Left renal cortex interstitium (tissue), 4 donors: ENCODE measurements at regions not wholly inside any gene's neighbourhood (a gene's known extent, or its start where the extent isn't known, plus 50 kb on each side); places are given as distances from the start of the nearest gene placed in this dataset.

ENCODE experiments used
- DNase-seq, 4 donors: peaks; one replicate each; pipeline ENCODE4 v3.0.0-alpha.2; 2013; ENCODE audit warnings: low read depth in 4 of 4, low spot score in 2 of 4, missing footprints in 1 of 4

DNA sequence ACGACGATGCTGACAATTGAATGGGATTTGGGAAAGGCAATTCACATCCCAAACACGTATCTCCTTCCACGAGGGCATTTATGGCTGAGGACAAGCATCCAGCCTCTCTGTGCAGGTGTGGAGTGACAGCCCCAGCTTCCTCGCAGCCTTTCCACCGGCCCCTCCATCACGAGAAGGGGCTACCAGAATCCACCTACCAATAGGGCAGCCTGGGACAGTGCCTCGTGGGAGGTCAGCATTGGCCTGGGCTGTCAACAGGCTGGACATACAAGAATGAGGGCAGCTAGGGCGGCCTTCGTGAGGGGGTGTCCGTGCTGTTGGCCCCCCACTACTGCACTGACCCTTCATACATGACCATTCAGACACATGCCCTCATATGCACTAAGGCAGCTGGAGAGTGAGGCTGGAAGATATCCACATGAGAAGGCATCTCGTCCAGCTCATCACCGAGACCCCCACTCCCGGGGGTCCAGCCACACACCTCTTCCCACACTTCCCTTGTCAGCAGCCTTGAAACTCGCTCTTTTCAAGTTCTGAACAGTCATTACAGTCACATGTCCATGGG lies 81.0 kb upstream of the ADRA2C start:
- no peak for DNase-seq

DNA sequence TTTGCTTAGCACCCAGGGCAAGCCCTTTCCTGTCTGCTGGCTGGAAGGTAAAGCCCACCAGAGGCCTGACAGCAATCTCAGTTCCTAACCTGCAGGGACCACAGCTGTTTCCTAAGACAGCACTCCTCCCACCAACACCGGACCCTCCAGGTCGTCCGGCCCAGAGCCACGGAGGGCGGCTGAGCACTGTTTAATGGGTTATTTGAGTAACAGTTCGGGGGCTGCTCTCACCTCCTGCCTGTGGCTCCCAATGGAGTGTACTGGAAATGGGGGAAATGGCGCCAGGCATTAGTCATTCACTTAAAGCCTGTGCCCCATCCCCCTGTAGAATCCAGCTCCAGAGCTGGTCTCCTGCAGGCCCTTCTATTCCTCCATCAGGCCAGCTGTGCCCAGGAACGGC lies 81.6 kb upstream of the ADRA2C start:
- DNase-seq = no peak

DNA sequence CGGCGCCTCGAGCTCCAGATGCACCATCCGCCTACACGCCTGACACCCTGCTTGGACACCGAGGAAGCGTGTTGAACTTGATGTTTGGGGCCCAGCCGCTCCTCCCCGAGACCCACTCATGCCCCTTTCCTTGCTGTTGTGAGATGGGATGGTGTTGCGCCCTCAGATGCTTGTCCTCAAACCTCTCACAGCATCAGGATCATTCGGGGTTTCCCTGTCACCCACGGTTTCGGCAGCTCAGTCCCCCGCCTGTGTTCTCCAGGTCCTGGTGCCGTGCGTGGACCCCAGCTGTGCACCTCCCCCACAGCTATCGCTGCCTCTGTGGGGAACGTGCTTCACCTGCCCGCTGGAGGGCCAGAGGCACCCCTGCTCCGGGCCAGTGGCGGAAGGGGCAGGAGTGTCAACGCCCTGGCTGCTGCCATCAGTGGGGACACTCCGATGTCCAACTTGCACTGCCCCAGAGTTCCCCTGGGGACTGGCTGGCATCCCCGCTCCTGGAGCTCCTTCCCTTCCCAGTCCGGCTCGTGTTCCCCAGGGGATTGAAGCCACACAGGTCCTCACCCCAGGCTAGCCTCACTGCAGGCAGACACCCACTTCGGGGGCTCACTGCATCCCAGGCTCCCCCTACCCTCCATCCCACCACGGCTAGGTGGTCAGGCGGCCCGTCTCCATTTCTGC lies 82.3 kb upstream of the ADRA2C start:
- no peak for DNase-seq

DNA sequence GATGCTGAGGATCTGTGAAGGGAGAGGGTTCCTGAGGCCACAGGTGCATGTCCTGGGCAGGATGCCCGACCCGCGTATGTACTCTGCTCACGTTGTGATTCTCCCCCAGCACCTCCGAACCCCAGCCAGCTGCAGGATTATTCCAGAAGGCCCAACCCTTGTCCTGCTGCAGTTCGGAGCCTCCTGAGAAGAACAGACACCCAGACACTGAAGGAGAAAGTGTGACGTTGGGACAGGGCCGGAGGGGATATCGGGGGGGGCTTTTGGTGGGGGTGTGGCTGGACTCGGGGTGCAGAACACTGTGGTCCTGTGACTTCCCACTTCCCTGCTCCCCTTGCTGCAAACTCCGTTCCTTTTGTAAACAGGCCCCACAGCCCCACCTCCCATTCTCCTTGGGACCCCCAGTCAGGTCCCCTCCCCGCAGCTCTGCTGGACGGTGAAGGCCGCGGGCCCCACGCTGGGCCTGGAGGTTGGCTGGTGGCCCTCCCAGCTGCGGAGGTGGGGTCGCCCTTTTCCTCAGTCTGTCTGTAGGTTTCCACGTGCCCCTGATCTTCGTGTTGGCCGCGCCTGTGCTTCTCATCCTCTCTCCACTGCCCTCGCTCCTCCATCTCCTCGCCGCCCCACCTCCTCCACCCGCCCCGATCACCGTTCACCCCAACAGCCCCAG lies 83.0 kb upstream of the ADRA2C start:
- no peak for DNase-seq

GRCh38 chr4:3682236-3683076 lies 83.7 kb upstream of the ADRA2C start:
- no peak for DNase-seq

DNA sequence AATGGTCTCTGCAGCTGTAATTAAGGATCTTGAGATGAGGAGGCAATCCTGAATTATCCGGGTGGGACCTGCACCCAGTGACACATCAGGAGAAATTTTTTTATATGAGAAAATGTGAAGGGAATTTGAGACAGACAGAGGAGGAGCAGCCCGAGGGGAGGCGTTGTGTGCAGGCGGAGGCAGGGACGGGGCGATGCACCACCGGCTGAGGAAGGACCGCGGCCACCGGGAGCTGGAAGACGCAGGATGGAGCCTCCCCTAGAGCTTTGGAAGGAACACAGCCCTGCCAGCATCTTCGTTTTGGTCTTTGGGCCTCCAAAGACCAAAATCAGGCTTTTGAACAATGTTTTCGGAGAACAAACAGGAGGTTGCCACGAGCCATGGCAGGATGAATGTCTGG lies 85.0 kb upstream of the ADRA2C start:
- DNase-seq = no peak

DNA sequence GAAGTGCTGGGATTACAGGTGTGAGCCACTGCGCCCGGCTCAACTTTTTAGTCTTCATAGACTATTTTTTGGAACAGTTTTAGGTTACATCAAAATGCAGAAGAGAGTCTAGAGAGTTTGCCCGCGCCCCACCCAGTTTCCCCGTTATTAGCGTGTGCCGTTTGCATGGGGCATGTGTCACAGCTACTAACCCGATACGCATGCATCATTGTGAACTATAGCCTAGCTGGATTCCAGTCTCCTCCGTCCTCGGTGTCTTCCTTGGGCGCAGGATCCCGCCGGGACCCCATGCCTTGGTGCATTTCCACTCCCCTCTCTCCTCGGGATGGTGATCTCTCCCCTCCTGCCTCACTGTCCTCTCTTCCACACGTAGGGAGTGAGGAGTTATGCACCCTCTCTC lies 85.5 kb upstream of the ADRA2C start:
- no peak for DNase-seq

DNA sequence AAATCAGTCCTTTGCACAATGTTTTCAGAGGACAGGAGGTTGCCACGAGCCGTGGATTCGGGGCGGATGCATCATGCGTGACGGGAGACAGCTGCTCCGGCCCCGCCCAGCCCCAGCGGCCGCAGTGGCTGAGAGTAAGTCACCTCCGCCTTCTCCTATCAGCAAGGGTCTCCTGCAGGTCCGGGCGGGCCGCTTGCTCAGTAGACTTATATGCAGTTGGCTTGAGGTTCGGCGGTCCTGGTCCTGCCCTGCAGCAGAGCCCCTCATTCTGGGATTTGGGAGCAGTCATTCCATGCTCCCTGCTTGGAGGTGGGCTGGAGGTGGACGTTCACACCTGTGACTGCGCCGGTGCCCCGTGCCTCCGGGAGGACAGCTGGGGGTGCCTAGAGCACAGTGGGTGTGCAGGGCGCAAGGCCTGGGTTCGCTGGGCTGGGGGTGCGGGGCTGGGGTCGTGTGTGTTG lies 86.3 kb upstream of the ADRA2C start:
- no peak for DNase-seq

DNA sequence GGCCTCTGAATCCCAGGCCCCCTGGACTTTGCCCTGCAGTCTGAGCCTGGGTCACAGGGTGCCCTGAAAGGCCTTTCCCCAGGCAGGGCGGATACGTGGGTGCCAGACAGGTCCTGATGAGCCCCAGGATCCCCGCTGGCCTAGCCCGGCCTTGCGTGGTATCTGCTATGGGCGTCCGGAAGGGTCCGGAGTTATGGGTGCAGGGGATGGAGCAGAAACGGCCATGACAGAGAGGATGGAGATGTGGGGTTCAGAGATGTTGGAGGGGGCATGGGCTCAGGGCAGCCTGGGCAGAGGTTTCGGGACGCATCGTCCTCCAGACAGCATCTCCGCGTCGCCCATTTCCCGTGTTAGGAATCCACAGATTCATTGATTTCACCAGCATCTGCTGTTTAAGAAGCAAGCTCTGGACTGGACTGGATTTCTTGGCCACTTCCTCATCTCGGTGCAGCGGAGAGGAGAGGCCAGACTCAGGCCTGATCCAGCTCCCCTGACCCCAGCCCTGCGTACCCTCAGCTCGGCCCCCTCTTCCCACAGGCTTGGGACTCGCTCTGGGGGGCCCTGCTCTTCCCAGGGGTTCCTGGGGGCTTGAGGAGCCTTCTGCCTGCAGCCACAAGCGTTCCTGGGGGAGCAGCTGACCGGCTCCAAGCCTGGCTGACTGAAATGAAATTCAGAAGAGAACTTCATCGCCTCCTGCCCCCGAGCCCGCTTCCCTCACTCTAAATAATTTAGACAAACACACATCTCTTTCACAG lies 86.9 kb upstream of the ADRA2C start:
- DNase-seq = no peak

GRCh38 chr4:3677748-3678070 lies 88.5 kb upstream of the ADRA2C start:
- no peak for DNase-seq

DNA sequence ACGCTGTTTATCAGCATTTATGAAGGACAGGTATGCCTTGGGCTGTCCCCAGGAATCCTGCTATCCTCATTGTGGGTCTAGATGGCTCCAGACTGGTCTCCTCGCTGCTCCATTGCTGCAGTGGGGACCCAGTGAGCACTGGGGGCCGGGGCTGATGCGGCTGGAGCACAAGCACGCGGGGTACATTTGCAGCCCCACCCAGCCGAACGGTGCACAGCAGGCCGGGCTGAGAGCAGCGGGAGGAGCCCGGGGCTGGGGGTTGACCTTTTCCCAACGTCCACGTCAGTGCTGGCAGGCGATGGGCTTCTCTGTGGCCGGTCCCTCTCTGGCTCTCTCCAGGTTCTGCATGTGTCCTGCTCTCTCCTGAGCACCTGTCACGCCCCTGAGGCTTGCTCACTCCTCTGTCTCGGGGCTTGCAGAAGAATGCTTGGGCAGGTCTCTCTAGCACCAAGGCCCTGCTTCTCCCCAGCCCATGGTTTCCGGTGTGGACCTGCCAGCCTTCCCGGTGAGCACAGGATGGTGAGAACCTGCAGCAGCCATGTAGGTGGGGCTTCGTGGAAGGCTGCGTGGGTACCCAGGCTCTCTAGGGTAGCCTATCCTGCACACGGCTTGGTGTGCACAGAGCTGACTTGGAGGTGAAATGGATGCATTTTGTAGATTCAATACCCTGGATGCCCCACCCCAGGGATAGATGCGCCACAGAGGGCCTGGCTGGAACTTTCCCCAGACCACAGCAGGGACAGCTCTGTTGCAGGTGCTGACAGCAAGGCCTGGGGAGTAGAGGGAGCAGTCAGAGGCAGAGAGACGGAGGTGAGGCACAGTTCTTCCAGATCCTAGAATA lies 89.1 kb upstream of the ADRA2C start:
- no peak for DNase-seq

- DNase-seq = no peak
Observed at GRCh38 chr4:3676196-3676595, 90.0 kb upstream of the ADRA2C start.

DNA sequence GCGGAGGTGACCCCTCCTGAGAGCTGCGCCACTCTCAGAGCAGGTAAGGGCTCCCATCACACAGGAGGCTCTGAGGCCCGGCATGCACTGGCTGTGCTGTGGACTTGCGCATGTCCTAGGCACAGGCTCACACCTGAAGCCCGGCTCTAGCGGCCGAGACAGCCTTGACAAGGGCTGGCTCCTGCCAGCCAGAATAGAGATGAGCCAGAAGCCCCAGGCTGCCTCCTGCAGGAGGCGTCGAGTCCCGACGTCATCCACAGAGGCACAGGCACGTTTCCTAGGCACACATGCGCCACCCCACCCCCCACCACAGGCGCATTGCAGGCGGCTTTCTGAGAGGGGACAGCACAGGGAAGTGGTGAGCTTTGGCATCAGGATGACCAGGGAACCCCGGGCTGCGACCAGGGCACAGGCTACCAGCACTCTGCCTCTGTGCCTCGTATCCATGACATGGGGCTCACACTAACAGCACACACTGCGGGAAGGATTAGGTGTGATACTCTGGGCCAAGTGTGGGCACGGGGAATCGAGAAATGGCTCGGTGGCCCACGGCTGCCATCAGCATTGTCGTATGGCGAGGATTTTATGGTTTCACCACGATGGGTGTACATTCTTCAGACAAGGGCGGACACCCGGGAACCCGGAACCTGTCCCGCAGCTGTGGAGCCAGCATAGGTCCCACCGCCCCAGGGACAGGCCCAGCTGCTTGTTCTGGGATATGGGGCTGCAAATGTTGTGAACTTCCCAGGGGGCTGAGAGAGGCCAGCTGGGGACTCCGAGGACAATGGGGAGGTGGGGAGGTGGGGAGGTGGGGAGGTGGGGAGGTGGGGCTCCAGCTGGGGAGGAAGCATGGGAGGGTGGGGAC lies 90.7 kb upstream of the ADRA2C start:
- no peak for DNase-seq

GRCh38 chr4:3674479-3674851 lies 91.7 kb upstream of the ADRA2C start:
- DNase-seq = no peak

DNA sequence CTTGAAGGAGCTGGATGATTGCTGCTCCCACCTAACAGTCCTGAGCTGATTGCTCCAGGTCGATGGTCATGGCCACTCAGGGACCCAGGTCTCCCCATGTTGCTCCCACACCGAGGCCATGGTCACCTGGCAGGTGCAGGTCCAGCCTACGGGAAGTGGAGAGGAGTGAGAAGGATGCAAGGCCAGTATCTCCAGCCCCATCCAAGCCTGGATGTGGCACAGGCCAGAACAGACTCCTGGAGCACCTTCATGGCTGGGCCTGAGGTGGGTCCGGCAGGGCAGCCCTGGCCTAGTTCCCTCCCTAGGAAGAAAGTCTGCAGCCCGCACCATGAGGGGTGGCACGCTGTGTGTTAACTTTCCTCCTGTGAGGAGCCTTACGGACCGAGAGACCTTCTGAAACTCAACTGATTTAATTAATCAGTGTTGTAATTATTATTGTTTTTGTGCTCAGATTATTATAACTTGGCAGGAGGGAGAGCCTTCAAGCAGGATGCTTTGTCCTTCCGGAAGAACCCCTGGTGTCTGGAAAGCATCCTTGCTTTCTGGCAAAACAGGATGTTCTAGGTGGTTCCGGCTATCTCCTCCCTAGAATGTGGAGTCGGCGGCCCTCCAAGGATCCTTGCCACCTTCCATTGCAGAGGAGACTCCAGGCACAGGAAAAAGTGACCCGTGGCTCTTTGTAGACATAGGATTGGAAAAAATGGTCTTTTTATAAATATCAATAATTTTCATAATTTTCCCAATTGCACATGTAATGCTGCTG lies 92.3 kb upstream of the ADRA2C start:
- no peak for DNase-seq

GRCh38 chr4:3673176-3673575 lies 93.0 kb upstream of the ADRA2C start:
- DNase-seq = no peak

DNA sequence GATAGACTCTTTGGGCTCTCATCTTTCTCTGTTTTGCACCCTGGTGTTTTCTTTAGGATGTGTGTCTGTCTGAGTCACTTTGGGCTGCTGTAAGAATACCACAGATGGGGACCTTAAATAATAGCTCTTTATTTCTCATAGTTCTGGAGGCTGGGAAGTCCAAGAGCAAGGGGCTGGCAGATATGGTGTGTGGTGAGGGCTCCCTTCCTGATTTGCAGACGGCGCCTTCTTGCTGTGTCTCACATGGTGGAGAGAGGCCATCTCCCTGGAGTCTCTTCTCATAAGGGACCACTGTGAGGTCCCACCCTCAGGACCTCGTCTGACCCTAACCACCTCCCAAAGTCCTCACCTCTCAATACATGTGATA lies 93.7 kb upstream of the ADRA2C start:
- DNase-seq = no peak
